Activated naive CD4-positive, alpha-beta T cell treated with anti-CD3 and anti-CD28 coated beads, Interleukin-2, amount 50 U/mL, for 72 hours (primary cell): ENCODE measurements at regions not wholly inside any gene's neighbourhood (a gene's known extent, or its start where the extent isn't known, plus 50 kb on each side); places are given as distances from the start of the nearest gene placed in this dataset.
"Not testable (repeated sequence)": the region's sequence is repeated elsewhere in the genome, so short reads cannot be mapped to it uniquely, and the experiment has no call there.

ENCODE experiments used
- ATAC-seq, 2 donors: fragments of 150-1000 bp; cut with Tn5 transposase; 2 replicates each; pipeline ENCODE4 v1.10.0; 2021; ENCODE audit warnings: mild to moderate bottlenecking in 2 of 2, moderate library complexity in 2 of 2
- DNase-seq, 2 donors: peaks; one replicate each; pipeline ENCODE4 v3.0.0; 2021 to 2022; ENCODE audit warnings: low spot score in 2 of 2
- H3K27ac Mint-ChIP-seq, 2 donors: one replicate each; pipeline ENCODE4 v1.8.0; 2022; ENCODE audit warnings: mild to moderate bottlenecking in 2 of 2, mixed read lengths in 2 of 2
- H3K36me3 Mint-ChIP-seq, 2 donors: one replicate each; pipeline ENCODE4 v1.8.0; 2022; ENCODE audit warnings: mixed read lengths in 2 of 2
- H3K9me3 Mint-ChIP-seq, 2 donors: one replicate each; pipeline ENCODE4 v1.8.0; 2022; ENCODE audit warnings: mixed read lengths in 2 of 2

GRCh38 chr10:33088990-33089389, 131.0 kb upstream of the ITGB1 start:
- Mint-ChIP-seq H3K9me3 (peaks cover 16 to 21% of the 10 kb centered on the region in 2 donors), H3K27ac (no peak overlapping the region), H3K36me3 (peaks cover 18 to 28% of the 10 kb centered on the region in 2 donors)
- ATAC-seq (no peak), DNase-seq (no peak)

- ATAC-seq = no peak
- H3K27ac Mint-ChIP-seq = no peak overlapping the region
Observed at GRCh38 chr10:33087922-33088321, 129.9 kb upstream of the ITGB1 start.

GRCh38 chr10:33087152-33087551, 129.1 kb upstream of the ITGB1 start:
- ATAC-seq (no peak), DNase-seq (no peak)
- peaks cover 12% of the 10 kb centered on the region in 2 donors for H3K9me3 Mint-ChIP-seq
- no peak overlapping the region for H3K27ac Mint-ChIP-seq
- H3K36me3 Mint-ChIP-seq = peaks cover 13 to 19% of the 10 kb centered on the region in 2 donors

More at GRCh38 chr10:33087922-33088321, 129.9 kb upstream of the ITGB1 start:
- DNase-seq = no peak
- peaks cover 12% of the 10 kb centered on the region in 2 donors for H3K9me3 Mint-ChIP-seq
- peaks cover 13 to 19% of the 10 kb centered on the region in 2 donors for H3K36me3 Mint-ChIP-seq

- peaks cover 12% of the 10 kb centered on the region in 2 donors for H3K9me3 Mint-ChIP-seq
- no peak for ATAC-seq
- no peak for DNase-seq
Observed at GRCh38 chr10:33086100-33086499, 128.1 kb upstream of the ITGB1 start.

GRCh38 chr10:33085313-33085833, 127.3 kb upstream of the ITGB1 start:
- H3K9me3 Mint-ChIP-seq = peaks cover 8 to 12% of the 10 kb centered on the region in 2 donors
- DNase-seq = no peak
- peaks cover 13 to 19% of the 10 kb centered on the region in 2 donors for H3K36me3 Mint-ChIP-seq
- no peak overlapping the region for H3K27ac Mint-ChIP-seq
- no peak for ATAC-seq

More at GRCh38 chr10:33086100-33086499, 128.1 kb upstream of the ITGB1 start:
- Mint-ChIP-seq H3K36me3 (peaks cover 13 to 19% of the 10 kb centered on the region in 2 donors), H3K27ac (no peak overlapping the region)

- H3K9me3 Mint-ChIP-seq = peaks cover 4% of the 10 kb centered on the region in 2 donors
- peaks cover 6 to 13% of the 10 kb centered on the region in 2 donors for H3K36me3 Mint-ChIP-seq
- DNase-seq = no peak
- no peak for ATAC-seq
- no peak overlapping the region for H3K27ac Mint-ChIP-seq
Observed at GRCh38 chr10:33084453-33084852, 126.4 kb upstream of the ITGB1 start.

GRCh38 chr10:33082373-33082895, 124.4 kb upstream of the ITGB1 start:
- Mint-ChIP-seq H3K27ac (no peak overlapping the region), H3K9me3 (peaks cover 0 to 5% of the 10 kb centered on the region in 2 donors), H3K36me3 (peaks cover 0 to under 1% of the 10 kb centered on the region in 2 donors)
- ATAC-seq = no peak
- no peak for DNase-seq

- ATAC-seq = peak in 1 of 2 donors; percentile 26
- DNase-seq, H3K27ac Mint-ChIP-seq, H3K9me3 Mint-ChIP-seq, H3K36me3 Mint-ChIP-seq: not testable (repeated sequence)
Observed at GRCh38 chr10:33080467-33080866, 122.4 kb upstream of the ITGB1 start.

- ATAC-seq (no peak), DNase-seq (no peak)
- Mint-ChIP-seq H3K9me3 (peaks cover 0 to 8% of the 10 kb centered on the region in 2 donors), H3K27ac (no peak overlapping the region), H3K36me3 (no peaks in the 10 kb centered on the region)
Observed at GRCh38 chr10:33074443-33074842, 116.4 kb upstream of the ITGB1 start.

- DNase-seq (no peak), ATAC-seq (no peak)
- Mint-ChIP-seq H3K36me3 (no peaks in the 10 kb centered on the region), H3K27ac (no peak overlapping the region), H3K9me3 (peaks cover 0 to 13% of the 10 kb centered on the region in 2 donors)
Observed at GRCh38 chr10:33073641-33074415, 115.8 kb upstream of the ITGB1 start.

- Mint-ChIP-seq H3K9me3 (peaks cover 0 to 17% of the 10 kb centered on the region in 2 donors), H3K36me3 (no peaks in the 10 kb centered on the region), H3K27ac (no peak overlapping the region)
- ATAC-seq = no peak
- DNase-seq = no peak
Observed at GRCh38 chr10:33071857-33072256, 113.8 kb upstream of the ITGB1 start.

GRCh38 chr10:33070101-33070500, 112.1 kb upstream of the ITGB1 start:
- no peaks in the 10 kb centered on the region for H3K36me3 Mint-ChIP-seq
- ATAC-seq (no peak), DNase-seq (no peak)
- H3K27ac Mint-ChIP-seq = no peak overlapping the region
- peaks cover 0 to 17% of the 10 kb centered on the region in 2 donors for H3K9me3 Mint-ChIP-seq

GRCh38 chr10:33067917-33068316, 109.9 kb upstream of the ITGB1 start:
- Mint-ChIP-seq H3K36me3 (no peaks in the 10 kb centered on the region), H3K9me3 (peaks cover 0 to 12% of the 10 kb centered on the region in 2 donors), H3K27ac (no peak overlapping the region)
- DNase-seq = no peak
- no peak for ATAC-seq

- ATAC-seq (no peak), DNase-seq (no peak)
- Mint-ChIP-seq H3K9me3 (peaks cover 0 to 12% of the 10 kb centered on the region in 2 donors), H3K27ac (no peak overlapping the region), H3K36me3 (no peaks in the 10 kb centered on the region)
Observed at GRCh38 chr10:33067481-33067880, 109.5 kb upstream of the ITGB1 start.

GRCh38 chr10:33066558-33067236, 108.7 kb upstream of the ITGB1 start:
- ATAC-seq = no peak
- no peaks in the 10 kb centered on the region for H3K36me3 Mint-ChIP-seq

GRCh38 chr10:33065111-33065510, 107.1 kb upstream of the ITGB1 start:
- ATAC-seq (no peak), DNase-seq (no peak)
- Mint-ChIP-seq H3K36me3 (no peaks in the 10 kb centered on the region), H3K9me3 (peaks cover 0 to 12% of the 10 kb centered on the region in 2 donors), H3K27ac (peak overlapping the region in 1 of 2 donors; percentile 56)

More at GRCh38 chr10:33066558-33067236, 108.7 kb upstream of the ITGB1 start:
- H3K9me3 Mint-ChIP-seq = peaks cover 0 to 12% of the 10 kb centered on the region in 2 donors
- DNase-seq = no peak
- H3K27ac Mint-ChIP-seq = no peak overlapping the region

- DNase-seq (no peak), ATAC-seq (no peak)
- H3K36me3 Mint-ChIP-seq = no peaks in the 10 kb centered on the region
- H3K27ac Mint-ChIP-seq = no peak overlapping the region
- peaks cover 0 to 12% of the 10 kb centered on the region in 2 donors for H3K9me3 Mint-ChIP-seq
Observed at GRCh38 chr10:33064706-33065105, 106.7 kb upstream of the ITGB1 start.
